Nephron progenitor cell (in vitro differentiated cells): ENCODE measurements at regions not wholly inside any gene's neighbourhood (a gene's known extent, or its start where the extent isn't known, plus 50 kb on each side); places are given as distances from the start of the nearest gene placed in this dataset.
"Not testable (repeated sequence)": the region's sequence is repeated elsewhere in the genome, so short reads cannot be mapped to it uniquely, and the experiment has no call there.

Experiments
- DNase-seq: peaks from one replicate; pipeline ENCODE4 v3.0.0; 2021
- H3K27ac Mint-ChIP-seq: 2 replicates; pipeline ENCODE4 v1.8.0; 2021; ENCODE audit warnings: mild to moderate bottlenecking, moderate library complexity, mixed read lengths
- H3K27me3 Mint-ChIP-seq: 2 replicates; pipeline ENCODE4 v1.8.0; 2021; ENCODE audit warnings: mild to moderate bottlenecking, low read depth, mixed read lengths; ENCODE audit not compliant: poor library complexity
- H3K36me3 Mint-ChIP-seq: 2 replicates; pipeline ENCODE4 v1.8.0; 2021; ENCODE audit warnings: low read depth, mixed read lengths
- H3K4me1 Mint-ChIP-seq: 2 replicates; pipeline ENCODE4 v1.8.0; 2021; ENCODE audit warnings: mixed read lengths
- H3K4me3 Mint-ChIP-seq: 2 replicates; pipeline ENCODE4 v1.8.0; 2021; ENCODE audit warnings: mild to moderate bottlenecking, moderate library complexity, mixed read lengths
- H3K9me3 Mint-ChIP-seq: 2 replicates; pipeline ENCODE4 v1.8.0; 2021; ENCODE audit warnings: mild to moderate bottlenecking, moderate library complexity, mixed read lengths
- TF ChIP-seq, protein P1 (sequence below): fragments of 200-600 bp; sonication (generic); IDR thresholded peaks from 2 replicates; pipeline ENCODE4 v1.5.0; 2021; ENCODE audit warnings: antibody characterized with exemption

GRCh38 chr5:125244531-125244930 lies 498.1 kb upstream of the ZNF608 start:
- Mint-ChIP-seq H3K4me3 (no peak overlapping the region), H3K27ac (no peak overlapping the region), H3K36me3 (peaks cover 40% of the 10 kb centered on the region), H3K27me3 (no peaks in the 10 kb centered on the region), H3K9me3 (peaks cover 45% of the 10 kb centered on the region), H3K4me1 (no peaks in the 10 kb centered on the region)
- no peak for DNase-seq
- TF ChIP-seq, protein P1, sequence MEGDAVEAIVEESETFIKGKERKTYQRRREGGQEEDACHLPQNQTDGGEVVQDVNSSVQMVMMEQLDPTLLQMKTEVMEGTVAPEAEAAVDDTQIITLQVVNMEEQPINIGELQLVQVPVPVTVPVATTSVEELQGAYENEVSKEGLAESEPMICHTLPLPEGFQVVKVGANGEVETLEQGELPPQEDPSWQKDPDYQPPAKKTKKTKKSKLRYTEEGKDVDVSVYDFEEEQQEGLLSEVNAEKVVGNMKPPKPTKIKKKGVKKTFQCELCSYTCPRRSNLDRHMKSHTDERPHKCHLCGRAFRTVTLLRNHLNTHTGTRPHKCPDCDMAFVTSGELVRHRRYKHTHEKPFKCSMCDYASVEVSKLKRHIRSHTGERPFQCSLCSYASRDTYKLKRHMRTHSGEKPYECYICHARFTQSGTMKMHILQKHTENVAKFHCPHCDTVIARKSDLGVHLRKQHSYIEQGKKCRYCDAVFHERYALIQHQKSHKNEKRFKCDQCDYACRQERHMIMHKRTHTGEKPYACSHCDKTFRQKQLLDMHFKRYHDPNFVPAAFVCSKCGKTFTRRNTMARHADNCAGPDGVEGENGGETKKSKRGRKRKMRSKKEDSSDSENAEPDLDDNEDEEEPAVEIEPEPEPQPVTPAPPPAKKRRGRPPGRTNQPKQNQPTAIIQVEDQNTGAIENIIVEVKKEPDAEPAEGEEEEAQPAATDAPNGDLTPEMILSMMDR: no peak

GRCh38 chr5:125245216-125245615 lies 498.8 kb upstream of the ZNF608 start:
- TF ChIP-seq, protein P1: no peak
- Mint-ChIP-seq H3K4me1 (no peaks in the 10 kb centered on the region), H3K27me3 (no peaks in the 10 kb centered on the region), H3K27ac (no peak overlapping the region), H3K36me3 (peaks cover 40% of the 10 kb centered on the region), H3K9me3 (peaks cover 42% of the 10 kb centered on the region), H3K4me3 (no peak overlapping the region)
- no peak for DNase-seq

DNA sequence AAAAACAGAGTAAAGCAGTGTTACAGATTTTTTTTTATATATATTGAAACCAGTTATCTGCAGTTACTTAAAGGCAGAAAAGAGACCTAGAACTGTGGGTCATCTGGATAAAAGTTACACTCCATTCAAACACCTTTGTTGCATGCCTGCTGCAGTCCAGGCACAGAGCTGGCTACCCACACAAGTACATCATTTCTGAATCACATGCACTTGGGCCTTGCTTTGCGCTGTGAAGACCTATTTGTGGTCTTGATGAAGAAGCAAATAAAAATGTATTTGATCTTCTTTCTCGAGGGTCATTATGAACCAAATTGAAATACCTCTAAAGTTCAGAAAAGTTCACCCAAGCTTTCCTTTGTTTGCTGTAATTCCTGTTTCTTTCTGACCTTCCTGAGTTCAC lies 503.0 kb upstream of the ZNF608 start:
- H3K4me1 Mint-ChIP-seq: no peaks in the 10 kb centered on the region
- peaks cover 37% of the 10 kb centered on the region for H3K36me3 Mint-ChIP-seq
- TF ChIP-seq, protein P1: no peak
- peaks cover 52% of the 10 kb centered on the region for H3K9me3 Mint-ChIP-seq
- peaks cover 4% of the 10 kb centered on the region for H3K27me3 Mint-ChIP-seq
- H3K27ac Mint-ChIP-seq: no peak overlapping the region
- H3K4me3 Mint-ChIP-seq: no peak overlapping the region
- no peak for DNase-seq

- peaks cover 62% of the 10 kb centered on the region for H3K9me3 Mint-ChIP-seq
- peaks cover 41% of the 10 kb centered on the region for H3K36me3 Mint-ChIP-seq
- no peak for DNase-seq
- peaks cover 4% of the 10 kb centered on the region for H3K27me3 Mint-ChIP-seq
- TF ChIP-seq, protein P1: no peak
- no peak overlapping the region for H3K27ac Mint-ChIP-seq
- H3K4me1 Mint-ChIP-seq: peaks cover 6% of the 10 kb centered on the region
- H3K4me3 Mint-ChIP-seq: no peak overlapping the region
These were observed 505.3 kb upstream of the ZNF608 start for GRCh38 chr5:125251703-125252102.

DNA sequence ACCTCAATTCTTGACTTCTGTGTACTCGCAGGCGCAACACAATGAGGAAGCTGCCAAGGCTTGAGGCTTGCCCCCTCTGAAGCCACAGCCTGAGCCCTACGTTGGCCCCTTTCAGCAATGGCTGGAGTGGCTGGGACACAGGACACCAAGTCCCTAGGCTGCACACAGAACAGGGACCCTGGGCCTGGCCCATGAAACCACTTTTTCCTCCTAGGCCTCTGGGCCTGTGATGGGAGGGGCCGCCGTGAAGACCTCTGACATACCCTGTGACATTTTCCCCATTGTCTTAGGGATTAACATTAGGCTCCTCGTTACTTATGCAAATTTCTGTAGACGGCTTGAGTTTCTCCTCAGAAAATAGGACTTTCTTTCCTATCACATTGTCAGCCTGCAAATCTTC lies 507.2 kb upstream of the ZNF608 start:
- H3K27me3 Mint-ChIP-seq, H3K4me3 Mint-ChIP-seq, DNase-seq, H3K27ac Mint-ChIP-seq: not testable (repeated sequence)
- Mint-ChIP-seq H3K36me3 (peaks cover 29% of the 10 kb centered on the region), H3K4me1 (peaks cover 25% of the 10 kb centered on the region), H3K9me3 (peaks cover 48% of the 10 kb centered on the region)

GRCh38 chr5:125254267-125254666 lies 507.8 kb upstream of the ZNF608 start:
- Mint-ChIP-seq H3K27ac (no peak overlapping the region), H3K36me3 (peaks cover 29% of the 10 kb centered on the region), H3K4me3 (no peak overlapping the region), H3K9me3 (peaks cover 46% of the 10 kb centered on the region), H3K4me1 (peaks cover 27% of the 10 kb centered on the region), H3K27me3 (peaks cover 4% of the 10 kb centered on the region)
- DNase-seq: no peak
- TF ChIP-seq, protein P1: no peak
